Mammary epithelial cell (primary cell): ENCODE measurements at regions not wholly inside any gene's neighbourhood (a gene's known extent, or its start where the extent isn't known, plus 50 kb on each side); places are given as distances from the start of the nearest gene placed in this dataset.

Experiments used
- CTCF ChIP-seq, 2 donors: IDR thresholded peaks in 1 of 2; conservative IDR thresholded peaks in 1 of 2; 2 replicates each; pipeline ENCODE4 v1.5.1; 2011 to 2012; ENCODE audit warnings: inconsistent platforms in 2 of 2, low read length in 2 of 2, mild to moderate bottlenecking in 2 of 2, control low read depth in 1 of 2, low read depth in 1 of 2; ENCODE audit not compliant: insufficient read depth in 1 of 2; ENCODE audit errors: extremely low read depth in 1 of 2
- EZH2 ChIP-seq: IDR thresholded peaks from 2 replicates; pipeline ENCODE4 v1.6.1; 2012; ENCODE audit warnings: low read length, inconsistent platforms, borderline replicate concordance

GRCh38 chr2:53373126-53373525 lies 394.5 kb upstream of the CHAC2 start:
- TF ChIP-seq CTCF (conservative IDR thresholded peaks at IDR 0.05 in 1 of 2, IDR thresholded peaks at IDR 0.05 in 1 of 2; ENCODE audit: extremely low read depth in 1 of 2, insufficient read depth in 1 of 2, low read depth in 1 of 2, low read length in 2 of 2): no peak
- TF ChIP-seq EZH2: no peak
